H9 (cell line): ENCODE measurements at regions not wholly inside any gene's neighbourhood (a gene's known extent, or its start where the extent isn't known, plus 50 kb on each side); places are given as distances from the start of the nearest gene placed in this dataset.

Experiments used
- DNase-seq: peaks from one replicate; pipeline ENCODE4 v3.0.0-alpha.2; 2017
- H2AFZ ChIP-seq: one replicate; pipeline ENCODE4 v1.6.1; 2013; ENCODE audit warnings: mild to moderate bottlenecking, low read length, control low read depth, moderate library complexity
- H2AK5ac ChIP-seq: 2 replicates; pipeline ENCODE4 v1.6.1; 2013; ENCODE audit warnings: low read length, control low read depth, mixed read lengths; ENCODE audit not compliant: insufficient read length
- H2BK120ac ChIP-seq: one replicate; pipeline ENCODE4 v1.6.1; 2013; ENCODE audit warnings: low read depth, mild to moderate bottlenecking, low read length, control low read depth, inconsistent platforms; ENCODE audit not compliant: poor library complexity, severe bottlenecking
- H2BK12ac ChIP-seq: 2 replicates; pipeline ENCODE4 v1.6.1; 2013; ENCODE audit warnings: low read length, control low read depth, mixed read lengths, low read depth; ENCODE audit not compliant: insufficient read length
- H2BK15ac ChIP-seq: 2 replicates; pipeline ENCODE4 v1.6.1; 2013; ENCODE audit warnings: low read depth, low read length, control low read depth
- H2BK20ac ChIP-seq: one replicate; pipeline ENCODE4 v1.6.1; 2013; ENCODE audit warnings: low read depth, mild to moderate bottlenecking, low read length, control low read depth, inconsistent platforms; ENCODE audit not compliant: poor library complexity, severe bottlenecking
- H2BK5ac ChIP-seq: 2 replicates; pipeline ENCODE4 v1.6.1; 2013; ENCODE audit warnings: low read length, control low read depth, mixed read lengths; ENCODE audit not compliant: insufficient read length
- H3K14ac ChIP-seq: 2 replicates; pipeline ENCODE4 v1.6.1; 2013; ENCODE audit warnings: low read length, control low read depth; ENCODE audit not compliant: insufficient read depth
- H3K18ac ChIP-seq: 2 replicates; pipeline ENCODE4 v1.6.1; 2013; ENCODE audit warnings: low read depth, mild to moderate bottlenecking, mixed read lengths, low read length, control low read depth; ENCODE audit not compliant: insufficient read length
- H3K23ac ChIP-seq: 2 replicates; pipeline ENCODE4 v1.6.1; 2013; ENCODE audit warnings: low read length, control low read depth, mixed read lengths, low read depth; ENCODE audit not compliant: insufficient read length
- H3K23me2 ChIP-seq: 2 replicates; pipeline ENCODE4 v1.6.1; 2013; ENCODE audit warnings: low read depth, mild to moderate bottlenecking, mixed read lengths, low read length, control low read depth; ENCODE audit not compliant: insufficient read length, poor library complexity, severe bottlenecking
- H3K27ac ChIP-seq: 2 replicates; pipeline ENCODE4 v1.5.1; 2013; ENCODE audit warnings: low read length, control low read depth, mixed read lengths, low read depth; ENCODE audit not compliant: insufficient read length
- H3K27me3 ChIP-seq: 2 replicates; pipeline ENCODE4 v1.6.1; 2013; ENCODE audit warnings: low read length, control low read depth, inconsistent platforms; ENCODE audit not compliant: insufficient read depth
- H3K4ac ChIP-seq: 2 replicates; pipeline ENCODE4 v1.6.1; 2013; ENCODE audit warnings: low read depth, mild to moderate bottlenecking, control low read depth, inconsistent platforms, low read length, moderate library complexity
- H3K4me1 ChIP-seq: 2 replicates; pipeline ENCODE4 v1.6.1; 2013; ENCODE audit warnings: low read length, control low read depth, inconsistent platforms; ENCODE audit not compliant: insufficient read depth
- H3K4me2 ChIP-seq: 2 replicates; pipeline ENCODE4 v1.6.1; 2013; ENCODE audit warnings: low read length, control low read depth, mixed read lengths; ENCODE audit not compliant: insufficient read length, insufficient read depth
- H3K56ac ChIP-seq: 2 replicates; pipeline ENCODE4 v1.6.1; 2013; ENCODE audit warnings: low read depth, mild to moderate bottlenecking, mixed read lengths, low read length, control low read depth; ENCODE audit not compliant: insufficient read length
- H3K79me1 ChIP-seq: 2 replicates; pipeline ENCODE4 v1.6.1; 2013; ENCODE audit warnings: low read depth, mild to moderate bottlenecking, moderate library complexity, low read length, control low read depth, inconsistent platforms; ENCODE audit not compliant: insufficient read depth, poor library complexity, severe bottlenecking
- H3K79me2 ChIP-seq: 2 replicates; pipeline ENCODE4 v1.6.1; 2013; ENCODE audit warnings: low read length, control low read depth, inconsistent platforms; ENCODE audit not compliant: insufficient read depth
- H3K9ac ChIP-seq: 2 replicates; pipeline ENCODE4 v1.6.1; 2013; ENCODE audit warnings: low read length, control low read depth, mixed read lengths; ENCODE audit not compliant: insufficient read length; ENCODE audit errors: extremely low read depth
- H3K9me3 ChIP-seq: one replicate; pipeline ENCODE4 v1.6.1; 2013; ENCODE audit warnings: low read depth, low read length, inconsistent platforms; ENCODE audit not compliant: control insufficient read depth
- H3T11ph ChIP-seq: one replicate; pipeline ENCODE4 v1.6.1; 2013; ENCODE audit warnings: mild to moderate bottlenecking, low read length, control low read depth, inconsistent platforms
- H4K20me1 ChIP-seq: one replicate; pipeline ENCODE4 v1.6.1; 2013; ENCODE audit not compliant: control insufficient read depth, insufficient read length, insufficient read depth
- H4K5ac ChIP-seq: 2 replicates; pipeline ENCODE4 v1.6.1; 2013; ENCODE audit warnings: low read depth, mild to moderate bottlenecking, mixed read lengths, low read length, control low read depth; ENCODE audit not compliant: insufficient read length
- H4K8ac ChIP-seq: replicated peaks from 2 replicates; pipeline ENCODE4 v1.6.1; 2013; ENCODE audit warnings: low read length, control low read depth, mixed read lengths, low read depth; ENCODE audit not compliant: insufficient read length
- H4K91ac ChIP-seq: 2 replicates; pipeline ENCODE4 v1.6.1; 2013; ENCODE audit warnings: low read depth, mild to moderate bottlenecking, moderate library complexity, mixed read lengths, low read length, control low read depth; ENCODE audit not compliant: insufficient read length
- H3K27ac Mint-ChIP-seq, 3 experiments: 2 replicates in 2 of 3; 3 replicates in 1 of 3; pipeline ENCODE4 v1.8.0; 2020 to 2021; ENCODE audit warnings: mixed read lengths in 3 of 3, mild to moderate bottlenecking in 1 of 3, moderate library complexity in 1 of 3
- H3K27me3 Mint-ChIP-seq: 2 replicates; pipeline ENCODE4 v1.8.0; 2021; ENCODE audit warnings: low read depth, mild to moderate bottlenecking, moderate library complexity, mixed read lengths
- H3K36me3 Mint-ChIP-seq, 3 experiments: 2 replicates in 2 of 3; 3 replicates in 1 of 3; pipeline ENCODE4 v1.8.0; 2020 to 2021; ENCODE audit warnings: low read depth in 3 of 3, mixed read lengths in 3 of 3; ENCODE audit not compliant: insufficient read depth in 1 of 3
- H3K4me1 Mint-ChIP-seq, 2 experiments: 2 replicates each; pipeline ENCODE4 v1.8.0; 2020; ENCODE audit warnings: mixed read lengths in 2 of 2
- H3K4me3 Mint-ChIP-seq, 2 experiments: 2 replicates in 1 of 2; 3 replicates in 1 of 2; pipeline ENCODE4 v1.8.0; 2020 to 2021; ENCODE audit warnings: mild to moderate bottlenecking in 2 of 2, mixed read lengths in 2 of 2, moderate library complexity in 1 of 2
- H3K9me3 Mint-ChIP-seq, 2 experiments: 2 replicates in 1 of 2; 3 replicates in 1 of 2; pipeline ENCODE4 v1.8.0; 2020; ENCODE audit warnings: mild to moderate bottlenecking in 2 of 2, mixed read lengths in 2 of 2, moderate library complexity in 1 of 2
- CTCF ChIP-seq: fragments of 200-600 bp; sonication (generic); conservative IDR thresholded peaks from 3 replicates; pipeline ENCODE4 v1.8.0; 2021; ENCODE audit warnings: antibody characterized with exemption, mild to moderate bottlenecking
- WGBS: extraction: QIAGEN DNeasy Blood & Tissue Kit; methylation state at CpG from one replicate; pipeline ENCODE4 v1.1.7; 2013; ENCODE audit warnings: missing lambda C conversion rate, low lambda C conversion rate, mixed read lengths; ENCODE audit not compliant: insufficient read length; ENCODE audit errors: extremely low coverage; 5-methylcytosine and 5-hydroxymethylcytosine counted together

- H3K4me1 Mint-ChIP-seq, result peaks cover 5 to 7% of the 10 kb centered on the region in 2 experiments
- no peak overlapping the region for H3K27ac ChIP-seq
- no peak overlapping the region for H3K4me2 ChIP-seq
- no peak overlapping the region for H2BK20ac ChIP-seq
- TF ChIP-seq CTCF, result no peak
- peaks cover 5% of the 10 kb centered on the region for H3K27me3 Mint-ChIP-seq
- H4K20me1 ChIP-seq, result no peaks in the 10 kb centered on the region
- WGBS, result no CpG with 5 or more reads among the region's 5 CpGs
- H3K27ac Mint-ChIP-seq, result no peak overlapping the region; a peak in 1 of 7 replicates
- peaks cover 22 to 24% of the 10 kb centered on the region in 2 experiments for H3K9me3 Mint-ChIP-seq
- no peak overlapping the region for H4K91ac ChIP-seq
- H2BK5ac ChIP-seq, result no peak overlapping the region
- H3K9me3 ChIP-seq, result peaks cover 19% of the 10 kb centered on the region
- no peak for DNase-seq
- H2BK15ac ChIP-seq, result no peak overlapping the region
- H3K27me3 ChIP-seq, result no peaks in the 10 kb centered on the region
- H3K79me1 ChIP-seq, result no peaks in the 10 kb centered on the region
- no peak overlapping the region for H2AFZ ChIP-seq
- H3K4me3 Mint-ChIP-seq, result no peak overlapping the region
- H2AK5ac ChIP-seq, result no peak overlapping the region
- H3K4ac ChIP-seq, result no peak overlapping the region
- H4K5ac ChIP-seq, result no peak overlapping the region
- no peaks in the 10 kb centered on the region for H3K79me2 ChIP-seq
- no peak overlapping the region for H3K14ac ChIP-seq
- H3K18ac ChIP-seq, result no peak overlapping the region
- H3K23me2 ChIP-seq, result no peaks in the 10 kb centered on the region
- no peak overlapping the region for H3K23ac ChIP-seq
- H3K36me3 Mint-ChIP-seq, result peaks cover 24 to 32% (median 25%) of the 10 kb centered on the region in 3 experiments
- H3K9ac ChIP-seq, result no peak overlapping the region
- H4K8ac ChIP-seq, result no peak overlapping the region
- no peak overlapping the region for H3K56ac ChIP-seq
- no peak overlapping the region for H3T11ph ChIP-seq
- H2BK12ac ChIP-seq, result no peak overlapping the region
- H3K4me1 ChIP-seq, result no peaks in the 10 kb centered on the region
- H2BK120ac ChIP-seq, result no peak overlapping the region
Observed at GRCh38 chr1:187631381-187631675, 802.6 kb downstream of the PLA2G4A start.
